ENCODE measurements at regions not wholly inside any gene's neighbourhood (a gene's known extent, or its start where the extent isn't known, plus 50 kb on each side); places are given as distances from the start of the nearest gene placed in this dataset.
A peak's percentile ranks its signal among the peaks of the same experiment; 100 is the strongest.
"Not testable (repeated sequence)": the region's sequence is repeated elsewhere in the genome, so short reads cannot be mapped to it uniquely, and the experiment has no call there.

DNA sequence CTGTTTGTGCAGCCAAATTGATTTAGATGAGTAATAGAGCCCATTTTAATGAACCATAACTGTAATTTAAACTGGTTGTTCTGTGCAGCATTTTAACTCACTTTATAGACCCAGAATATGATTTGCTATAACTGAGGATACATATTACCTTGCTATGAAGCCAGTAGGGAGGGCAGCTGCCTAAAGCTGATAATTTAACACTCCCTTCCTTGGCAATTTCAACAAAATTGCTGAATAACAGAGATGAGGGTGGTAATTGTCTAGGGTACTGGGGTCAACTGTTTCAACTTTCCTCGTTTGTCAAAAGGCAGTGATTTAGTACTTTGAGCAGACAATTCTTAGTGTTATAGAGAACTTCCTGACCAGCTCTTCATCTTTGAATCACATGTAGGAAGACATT is 304.9 kb upstream of the POU1F1 start:
- no peak for DNase-seq

DNA sequence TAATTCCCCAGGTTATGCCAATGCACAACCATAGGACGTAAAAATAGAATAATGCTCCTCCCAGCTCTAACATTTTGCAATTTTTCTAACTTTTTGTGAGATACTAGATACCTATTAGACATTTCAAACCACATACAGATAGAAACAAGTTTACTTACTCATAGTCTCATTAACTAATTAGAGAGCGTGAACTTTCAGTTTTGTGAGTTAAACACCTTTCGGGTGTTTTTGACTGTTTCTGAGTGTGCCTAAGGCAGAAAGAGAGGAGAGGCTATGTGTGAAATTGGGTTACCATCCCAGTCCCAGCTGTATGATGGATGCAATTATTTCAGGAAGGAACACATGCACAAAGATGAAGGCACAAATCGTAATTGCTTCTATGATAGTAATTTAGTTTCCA is 300.4 kb upstream of the POU1F1 start:
- DNase-seq: no peak

GRCh38 chr3:87575550-87575949 is 299.2 kb upstream of the POU1F1 start:
- peak; percentile 1 to 45 (median 17) for DNase-seq

DNA sequence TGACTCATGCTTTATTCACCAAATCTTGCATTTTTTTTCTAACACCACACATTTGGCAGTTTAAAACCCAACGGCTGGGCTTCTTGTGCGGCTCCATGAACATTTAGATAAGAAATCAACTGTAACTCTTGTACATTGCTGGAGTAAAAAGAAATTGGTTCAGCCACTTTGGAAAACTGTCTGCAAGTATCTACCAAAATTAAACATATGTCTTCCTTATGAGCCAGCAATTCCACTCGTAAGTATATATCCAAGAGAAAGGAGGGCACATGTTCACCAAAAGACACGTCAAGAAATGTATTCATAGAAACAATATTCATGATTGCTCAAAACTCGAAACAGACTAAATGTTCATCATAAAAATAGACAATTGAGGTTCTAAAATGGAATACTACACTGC is 291.9 kb upstream of the POU1F1 start:
- DNase-seq: no peak

- no peak for DNase-seq
These were observed 288.1 kb upstream of the POU1F1 start for GRCh38 chr3:87564438-87564837.

- DNase-seq: no peak
These were observed 287.3 kb upstream of the POU1F1 start for GRCh38 chr3:87563712-87564111.

DNA sequence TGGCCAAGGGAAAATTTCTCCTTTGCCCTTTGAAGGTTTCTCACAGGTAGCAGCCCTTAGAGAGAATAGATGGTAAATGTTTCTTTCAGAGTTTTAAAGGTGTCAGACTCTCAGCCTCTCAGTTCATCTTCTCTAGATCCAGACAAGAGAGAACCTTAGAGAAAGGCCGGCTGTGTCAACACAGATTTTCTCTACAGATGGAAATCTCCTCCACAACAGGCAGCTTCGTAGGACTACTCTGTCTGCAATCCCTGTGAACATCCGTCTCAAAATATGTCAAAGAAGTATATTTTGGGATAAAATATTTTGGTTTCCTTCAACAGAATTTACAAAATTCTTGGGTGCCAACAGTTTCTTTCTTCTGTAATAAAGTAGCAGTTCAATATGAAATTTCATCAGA is 282.1 kb upstream of the POU1F1 start:
- no peak for DNase-seq

DNA sequence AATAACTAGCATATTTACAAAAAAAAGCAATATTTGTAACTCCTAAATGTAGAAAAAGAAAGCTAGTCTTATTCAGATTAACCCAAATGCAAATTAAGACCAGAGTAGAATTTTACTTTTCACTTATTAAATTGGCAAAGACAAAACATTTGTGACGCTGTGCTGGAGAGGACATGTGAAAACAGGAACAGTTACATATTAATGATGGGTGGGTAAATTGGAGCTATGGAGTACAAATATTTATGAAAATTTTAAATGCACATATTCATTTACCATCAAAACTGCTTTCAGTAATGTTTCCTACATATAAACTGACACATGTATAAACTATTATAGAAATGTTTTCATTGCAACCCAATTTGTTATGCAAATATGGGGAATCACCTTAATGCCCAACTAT is 278.9 kb upstream of the POU1F1 start:
- no peak for DNase-seq

DNA sequence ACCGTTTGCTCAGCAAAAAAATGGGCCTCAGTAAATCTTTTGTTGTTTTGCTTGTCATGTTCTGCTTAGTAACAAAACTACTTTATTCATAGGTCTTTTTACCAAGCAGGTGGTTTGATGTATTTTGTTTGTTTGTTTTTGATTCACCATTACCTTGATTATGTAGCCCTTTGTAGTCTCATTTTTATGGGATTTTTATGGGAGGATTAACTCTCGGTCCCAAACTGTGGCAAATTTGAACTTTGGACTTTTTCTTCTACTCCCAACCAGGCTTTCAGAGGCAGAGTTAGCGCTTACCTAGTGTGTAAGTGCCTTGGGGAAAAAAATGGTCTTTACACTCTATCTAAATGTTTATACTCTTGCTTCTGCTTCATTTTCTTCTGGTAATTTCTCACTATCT is 276.7 kb upstream of the POU1F1 start:
- DNase-seq: no peak

GRCh38 chr3:87550892-87551291 is 274.5 kb upstream of the POU1F1 start:
- no peak for DNase-seq

- no peak for DNase-seq
These were observed 272.8 kb upstream of the POU1F1 start for GRCh38 chr3:87549208-87549607.

DNA sequence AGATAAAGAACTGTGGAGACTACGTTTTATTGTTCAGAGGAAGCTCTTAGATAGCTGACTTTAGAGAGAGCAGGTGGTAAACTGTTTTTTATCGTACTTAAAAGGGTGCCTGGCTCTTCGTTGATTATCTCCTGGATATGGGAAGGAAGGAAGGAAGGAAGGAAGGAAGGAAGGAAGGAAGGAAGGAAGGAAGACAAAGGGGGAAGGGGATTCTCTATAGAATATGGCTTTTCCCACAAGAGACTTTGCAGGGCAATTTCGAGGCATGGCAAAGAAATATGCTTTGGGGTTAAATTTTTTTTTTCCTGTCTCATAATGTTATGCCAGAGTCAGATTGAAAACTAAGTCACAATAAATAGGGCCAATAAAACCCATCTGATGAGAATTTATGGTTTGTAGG is 271.9 kb upstream of the POU1F1 start:
- DNase-seq: no peak

DNA sequence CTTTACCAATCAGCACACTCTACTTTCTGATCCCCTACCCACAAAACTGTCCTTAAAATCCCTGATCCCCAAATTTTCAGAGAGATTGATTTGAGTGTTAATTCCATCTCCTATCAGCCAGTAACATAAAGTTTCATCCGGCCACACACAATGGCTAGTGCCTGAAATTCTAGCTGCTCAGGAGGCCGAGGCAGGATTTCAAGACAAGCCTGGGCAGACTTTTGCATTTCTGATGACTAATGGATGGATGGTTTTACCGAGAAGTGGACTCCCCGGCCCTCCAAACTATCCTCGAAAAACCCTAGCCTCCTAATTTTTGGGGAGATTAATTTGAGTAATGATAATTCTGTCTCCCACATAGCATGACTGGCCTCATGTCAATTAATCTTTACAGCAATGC is 269.8 kb upstream of the POU1F1 start:
- DNase-seq: no peak

GRCh38 chr3:87543408-87543807 is 267.0 kb upstream of the POU1F1 start:
- not testable (repeated sequence) for DNase-seq

DNA sequence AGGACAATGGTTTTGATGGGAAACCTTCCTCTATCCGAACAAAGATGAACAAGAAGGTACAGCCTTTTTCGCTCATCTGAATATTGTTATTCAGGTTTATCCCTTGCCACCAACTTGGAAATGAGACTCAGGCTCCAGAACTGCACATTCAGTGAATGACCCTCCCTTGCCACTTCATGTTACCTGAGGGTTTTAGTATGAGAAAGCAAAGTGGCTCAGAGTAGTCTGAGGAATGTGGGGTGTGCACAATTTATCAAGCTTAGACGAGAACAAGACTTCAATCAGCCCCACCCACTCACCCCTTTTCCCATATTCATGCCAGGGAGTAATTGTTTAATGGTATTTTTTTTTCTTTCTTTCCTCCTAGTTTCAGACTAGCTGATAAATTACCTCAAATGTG is 265.3 kb upstream of the POU1F1 start:
- DNase-seq: no peak

DNA sequence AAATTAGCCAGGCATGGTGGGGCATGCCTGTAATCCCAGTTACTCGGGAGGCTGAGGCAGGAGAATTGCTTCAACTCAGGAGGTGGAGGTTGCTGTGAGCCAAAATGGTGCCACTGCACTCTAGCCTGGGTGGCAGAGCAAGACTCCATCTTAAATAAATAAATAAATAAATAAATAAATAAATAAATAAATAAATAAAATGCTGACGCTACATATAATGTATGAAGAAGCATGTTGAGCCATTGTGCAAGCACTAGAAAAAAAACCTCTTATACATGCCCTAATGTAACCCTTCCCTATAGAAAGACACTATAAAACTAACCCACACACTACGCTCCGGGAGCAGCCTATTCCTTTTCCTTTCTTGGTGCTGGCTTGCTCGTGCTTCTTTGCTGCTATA is 262.3 kb upstream of the POU1F1 start:
- not testable (repeated sequence) for DNase-seq

GRCh38 chr3:87509401-87509800 is 233.0 kb upstream of the POU1F1 start:
- DNase-seq: no peak

DNA sequence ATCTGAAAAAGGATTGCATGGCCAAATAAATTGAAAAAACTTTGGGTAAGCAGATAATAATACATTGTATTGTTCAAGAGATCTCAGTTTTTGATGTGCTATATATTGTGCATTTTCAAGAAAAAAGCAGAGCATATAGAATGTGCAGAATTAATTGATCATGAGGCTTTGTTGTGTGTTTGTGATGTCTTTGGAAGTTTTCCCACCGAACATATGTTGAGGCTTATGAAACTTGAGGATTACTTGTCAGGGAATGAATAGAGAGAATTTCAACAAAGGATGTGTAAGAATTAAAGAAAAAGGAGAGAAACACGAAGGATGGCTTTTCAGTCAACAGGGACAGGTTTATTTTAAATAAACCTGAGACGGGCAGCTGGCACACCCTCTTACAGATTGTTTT is 232.5 kb upstream of the POU1F1 start:
- no peak for DNase-seq

DNA sequence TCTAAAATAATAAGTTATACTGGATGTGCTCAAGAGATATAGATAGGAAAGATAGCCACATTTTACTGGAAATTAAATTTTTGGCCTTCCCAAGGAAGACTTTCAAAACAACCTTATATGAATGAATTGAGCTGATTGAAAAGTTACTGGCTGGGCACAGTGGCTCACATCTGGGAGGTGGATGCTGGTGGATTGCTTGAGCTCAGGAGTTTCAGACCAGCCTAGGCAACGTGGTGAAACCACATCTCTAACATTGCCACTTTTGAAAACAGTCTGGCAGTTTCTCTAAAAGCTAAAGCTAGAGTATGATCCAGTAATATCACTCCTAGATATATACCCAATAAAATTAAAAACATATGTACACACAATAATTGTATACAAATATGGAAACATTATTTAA is 231.4 kb upstream of the POU1F1 start:
- no peak for DNase-seq

- DNase-seq: peak in 2 of 3 donors; percentile 42 to 47
These were observed 227.6 kb upstream of the POU1F1 start for GRCh38 chr3:87503900-87504498.

GRCh38 chr3:87501076-87501475 is 224.7 kb upstream of the POU1F1 start:
- DNase-seq: no peak

GRCh38 chr3:87498358-87499080 is 222.1 kb upstream of the POU1F1 start:
- no peak for DNase-seq

- no peak for DNase-seq
These were observed 219.6 kb upstream of the POU1F1 start for GRCh38 chr3:87495938-87496337.

DNA sequence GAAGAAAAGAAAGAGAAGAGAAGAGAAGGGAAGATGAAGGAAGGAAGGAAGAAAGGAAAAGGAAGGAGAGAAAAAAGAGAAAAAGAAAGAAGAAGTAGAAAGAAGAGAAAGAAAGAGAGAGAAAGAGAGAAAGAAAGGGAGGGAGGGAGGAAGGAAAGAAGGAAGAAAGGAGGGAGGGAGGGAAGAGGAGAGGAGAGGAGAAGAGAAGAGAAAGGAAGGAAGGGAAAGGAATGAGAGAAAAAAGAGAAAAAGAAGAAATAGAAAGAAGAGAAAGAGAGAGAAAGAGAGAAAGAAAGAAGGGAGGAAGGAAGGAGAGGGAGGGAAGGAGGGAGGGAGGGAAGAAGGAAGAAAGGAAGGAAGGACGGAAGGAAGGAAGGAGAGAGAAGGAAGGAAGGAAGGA is 217.9 kb upstream of the POU1F1 start:
- no peak for DNase-seq
